WTC11 (cell line): ENCODE measurements at regions not wholly inside any gene's neighbourhood (a gene's known extent, or its start where the extent isn't known, plus 50 kb on each side); places are given as distances from the start of the nearest gene placed in this dataset.

Experiments used
- ATAC-seq: fragments of 200-7000 bp; cut with Tn5 transposase; 2 replicates; pipeline ENCODE4 v1.10.0; 2021; ENCODE audit warnings: mild to moderate bottlenecking, moderate library complexity
- CTCF ChIA-PET: fragments of 300-600 bp; sonication (Branson Sonifier 250); formaldehyde crosslinking; loops from one replicate; lab custom pipeline; 2021; ENCODE audit warnings: antibody characterized with exemption; lab: Charles Lee
- POLR2A ChIA-PET: fragments of 350-600 bp; sonication (Branson Sonifier 250); formaldehyde crosslinking; loops from one replicate; lab custom pipeline; 2021; ENCODE audit warnings: antibody characterized with exemption; lab: Charles Lee
- DNase-seq: peaks from one replicate; pipeline ENCODE4 v3.0.0; 2021; ENCODE audit warnings: low spot score
- H3K27ac Mint-ChIP-seq: 2 replicates; pipeline ENCODE4 v1.8.0; 2021; ENCODE audit warnings: mixed read lengths
- H3K27me3 Mint-ChIP-seq: 2 replicates; pipeline ENCODE4 v1.8.0; 2021; ENCODE audit warnings: low read depth, mild to moderate bottlenecking, moderate library complexity, mixed read lengths
- H3K36me3 Mint-ChIP-seq: 2 replicates; pipeline ENCODE4 v1.8.0; 2021; ENCODE audit warnings: mixed read lengths
- H3K4me1 Mint-ChIP-seq: 2 replicates; pipeline ENCODE4 v1.8.0; 2022; ENCODE audit warnings: mixed read lengths
- H3K4me3 Mint-ChIP-seq: 2 replicates; pipeline ENCODE4 v1.8.0; 2021; ENCODE audit warnings: mild to moderate bottlenecking, moderate library complexity, mixed read lengths
- H3K9me3 Mint-ChIP-seq: 2 replicates; pipeline ENCODE4 v1.8.0; 2021; ENCODE audit warnings: mixed read lengths
- ARID4B ChIP-seq: sonication (generic); formaldehyde crosslinking; IDR thresholded peaks from 2 replicates; pipeline ENCODE4 v1.8.0; 2023; ENCODE audit warnings: missing genetic modification reagents, mild to moderate bottlenecking, borderline replicate concordance
- CBFB ChIP-seq: sonication (generic); formaldehyde crosslinking; IDR thresholded peaks from 2 replicates; pipeline ENCODE4 v1.8.1; 2022; ENCODE audit warnings: mild to moderate bottlenecking, low read depth, missing genetic modification reagents
- CREM ChIP-seq: sonication (generic); formaldehyde crosslinking; IDR thresholded peaks from 2 replicates; pipeline ENCODE4 v1.8.1; 2022; ENCODE audit warnings: mild to moderate bottlenecking, missing genetic modification reagents, moderate library complexity
- CTCF ChIP-seq: fragments of 200-600 bp; IDR thresholded peaks from 2 replicates; pipeline ENCODE4 v1.8.0; 2022; ENCODE audit warnings: antibody characterized with exemption
- FOXP4 ChIP-seq: sonication (generic); formaldehyde crosslinking; IDR thresholded peaks from 2 replicates; pipeline ENCODE4 v1.8.0; 2022; ENCODE audit warnings: mild to moderate bottlenecking, missing genetic modification reagents
- HMGA2 ChIP-seq: fragments of 250-450 bp; sonication (Bioruptor Pico); IDR thresholded peaks from 2 replicates; pipeline ENCODE4 v1.4.0; 2021; ENCODE audit warnings: mild to moderate bottlenecking, moderate library complexity
- IRF1 ChIP-seq: sonication (generic); formaldehyde crosslinking; IDR thresholded peaks from 2 replicates; pipeline ENCODE4 v1.8.0; 2023; ENCODE audit warnings: missing genetic modification reagents
- TCF7 ChIP-seq: sonication (generic); formaldehyde crosslinking; IDR thresholded peaks from 2 replicates; pipeline ENCODE4 v1.8.0; 2022; ENCODE audit warnings: mild to moderate bottlenecking, low read depth, missing genetic modification reagents, moderate library complexity
- USF1 ChIP-seq: sonication (generic); formaldehyde crosslinking; IDR thresholded peaks from 2 replicates; pipeline ENCODE4 v1.8.0; 2022; ENCODE audit warnings: mild to moderate bottlenecking, missing genetic modification reagents
- ZNF263 ChIP-seq: sonication (generic); formaldehyde crosslinking; IDR thresholded peaks from 2 replicates; pipeline ENCODE4 v1.8.1; 2022; ENCODE audit warnings: low read depth, mild to moderate bottlenecking, moderate library complexity, missing genetic modification reagents

- ATAC-seq = no peak
- no peaks in the 10 kb centered on the region for H3K36me3 Mint-ChIP-seq
- CTCF ChIA-PET = no interaction called here
Observed at GRCh38 chr2:207300817-207301216, 135.1 kb upstream of the KLF7 start.

More at GRCh38 chr2:207300817-207301216, 135.1 kb upstream of the KLF7 start:
- no peak for DNase-seq
- H3K9me3 Mint-ChIP-seq = peaks cover 7% of the 10 kb centered on the region; the same call in 1 of the 2 replicates
- H3K4me3 Mint-ChIP-seq = no peak overlapping the region
- POLR2A ChIA-PET = no interaction called here
- no peak overlapping the region for H3K27ac Mint-ChIP-seq
- no peaks in the 10 kb centered on the region for H3K27me3 Mint-ChIP-seq
- peaks cover 37% of the 10 kb centered on the region for H3K4me1 Mint-ChIP-seq
- TF ChIP-seq CBFB (no peak), CTCF (no peak), CREM (CRISPR knock-in tag) (no peak), FOXP4 (CRISPR knock-in tag) (no peak), HMGA2 (CRISPR knock-in tag) (no peak), USF1 (CRISPR knock-in tag) (no peak), ZNF263 (CRISPR knock-in tag) (no peak), ARID4B (CRISPR knock-in tag) (no peak), TCF7 (no peak), IRF1 (CRISPR knock-in tag) (no peak)
